OCI-LY1 (cell line): ENCODE measurements at regions not wholly inside any gene's neighbourhood (a gene's known extent, or its start where the extent isn't known, plus 50 kb on each side); places are given as distances from the start of the nearest gene placed in this dataset.

Source experiments
- H2AFZ ChIP-seq: fragments of 200-600 bp; sonication (generic), shearing (Covaris generic); 2 replicates; pipeline ENCODE4 v1.6.0; 2014; ENCODE audit warnings: antibody characterized with exemption, mild to moderate bottlenecking, low read length
- H3F3A ChIP-seq: fragments of 200-600 bp; sonication (generic), shearing (Covaris generic); 2 replicates; pipeline ENCODE4 v1.6.0; 2014; ENCODE audit warnings: mild to moderate bottlenecking, antibody characterized with exemption, low read length, moderate library complexity; ENCODE audit not compliant: insufficient read depth
- H3K27ac ChIP-seq: fragments of 200-600 bp; sonication (generic); 2 replicates; pipeline ENCODE4 v1.5.1; 2014; ENCODE audit warnings: low read length, mixed run types, mild to moderate bottlenecking, low read depth; ENCODE audit not compliant: poor library complexity, severe bottlenecking
- H3K27me3 ChIP-seq: fragments of 200-600 bp; sonication (generic); 2 replicates; pipeline ENCODE4 v1.6.0; 2014; ENCODE audit warnings: antibody characterized with exemption, mild to moderate bottlenecking, low read length, moderate library complexity; ENCODE audit not compliant: insufficient read depth
- H3K36me3 ChIP-seq: fragments of 200-600 bp; sonication (generic); 2 replicates; pipeline ENCODE4 v1.6.1; 2014; ENCODE audit warnings: mild to moderate bottlenecking, antibody characterized with exemption, low read length, moderate library complexity, mixed read lengths; ENCODE audit not compliant: insufficient read depth
- H3K4me1 ChIP-seq: fragments of 200-600 bp; sonication (generic); 2 replicates; pipeline ENCODE4 v1.5.1; 2014; ENCODE audit warnings: mild to moderate bottlenecking, low read length, moderate library complexity; ENCODE audit not compliant: insufficient read depth, severe bottlenecking
- H3K4me2 ChIP-seq: fragments of 200-600 bp; sonication (generic), shearing (Covaris generic); 2 replicates; pipeline ENCODE4 v1.6.1; 2014; ENCODE audit warnings: low read length
- H3K4me3 ChIP-seq: fragments of 200-600 bp; sonication (generic); 2 replicates; pipeline ENCODE4 v1.5.1; 2014; ENCODE audit warnings: low read length, low read depth, mild to moderate bottlenecking, mixed read lengths; ENCODE audit not compliant: poor library complexity, severe bottlenecking
- H3K79me2 ChIP-seq: fragments of 200-600 bp; shearing (Covaris generic); 2 replicates; pipeline ENCODE4 v1.6.1; 2016; ENCODE audit warnings: mixed run types, low read length, mixed read lengths; ENCODE audit not compliant: insufficient read depth
- H3K9ac ChIP-seq: fragments of 200-600 bp; sonication (generic), shearing (Covaris generic); 2 replicates; pipeline ENCODE4 v1.6.1; 2014; ENCODE audit warnings: mild to moderate bottlenecking, low read length, mixed read lengths
- H3K9me2 ChIP-seq: fragments of 200-600 bp; sonication (generic), shearing (Covaris generic); 2 replicates; pipeline ENCODE4 v1.6.1; 2014; ENCODE audit warnings: low read depth, mild to moderate bottlenecking, low read length, mixed read lengths
- H3K9me3 ChIP-seq: fragments of 200-600 bp; shearing (Covaris generic); 2 replicates; pipeline ENCODE4 v1.6.1; 2014; ENCODE audit warnings: low read length, mixed read lengths
- H4K20me1 ChIP-seq: fragments of 200-600 bp; sonication (generic), shearing (Covaris generic); 2 replicates; pipeline ENCODE4 v1.6.0; 2016; ENCODE audit warnings: mild to moderate bottlenecking, low read length; ENCODE audit not compliant: insufficient read depth
- EZH2 ChIP-seq: fragments of 200-600 bp; sonication (generic), shearing (Covaris generic); IDR thresholded peaks from 2 replicates; pipeline ENCODE4 v1.8.0; 2017; ENCODE audit warnings: borderline replicate concordance, mixed run types, mild to moderate bottlenecking, antibody characterized with exemption, low read length, moderate library complexity, mixed read lengths
- TF ChIP-seq, protein P1 (sequence below): fragments of 200-600 bp; sonication (generic), shearing (Covaris generic); IDR thresholded peaks from 2 replicates; pipeline ENCODE4 v1.5.1; 2017; ENCODE audit warnings: mild to moderate bottlenecking, antibody characterized with exemption, low read length, moderate library complexity, mixed read lengths

- Histone ChIP-seq H3K9ac (no peak overlapping the region), H3K36me3 (no peaks in the 10 kb centered on the region), H3F3A (no peaks in the 10 kb centered on the region), H3K79me2 (no peaks in the 10 kb centered on the region), H4K20me1 (no peaks in the 10 kb centered on the region), H3K4me2 (no peak overlapping the region), H3K4me1 (no peaks in the 10 kb centered on the region), H3K27ac (no peak overlapping the region), H3K4me3 (no peak overlapping the region), H2AFZ (no peak overlapping the region), H3K9me2 (no peaks in the 10 kb centered on the region), H3K9me3 (no peaks in the 10 kb centered on the region), H3K27me3 (no peaks in the 10 kb centered on the region)
- TF ChIP-seq, protein P1, sequence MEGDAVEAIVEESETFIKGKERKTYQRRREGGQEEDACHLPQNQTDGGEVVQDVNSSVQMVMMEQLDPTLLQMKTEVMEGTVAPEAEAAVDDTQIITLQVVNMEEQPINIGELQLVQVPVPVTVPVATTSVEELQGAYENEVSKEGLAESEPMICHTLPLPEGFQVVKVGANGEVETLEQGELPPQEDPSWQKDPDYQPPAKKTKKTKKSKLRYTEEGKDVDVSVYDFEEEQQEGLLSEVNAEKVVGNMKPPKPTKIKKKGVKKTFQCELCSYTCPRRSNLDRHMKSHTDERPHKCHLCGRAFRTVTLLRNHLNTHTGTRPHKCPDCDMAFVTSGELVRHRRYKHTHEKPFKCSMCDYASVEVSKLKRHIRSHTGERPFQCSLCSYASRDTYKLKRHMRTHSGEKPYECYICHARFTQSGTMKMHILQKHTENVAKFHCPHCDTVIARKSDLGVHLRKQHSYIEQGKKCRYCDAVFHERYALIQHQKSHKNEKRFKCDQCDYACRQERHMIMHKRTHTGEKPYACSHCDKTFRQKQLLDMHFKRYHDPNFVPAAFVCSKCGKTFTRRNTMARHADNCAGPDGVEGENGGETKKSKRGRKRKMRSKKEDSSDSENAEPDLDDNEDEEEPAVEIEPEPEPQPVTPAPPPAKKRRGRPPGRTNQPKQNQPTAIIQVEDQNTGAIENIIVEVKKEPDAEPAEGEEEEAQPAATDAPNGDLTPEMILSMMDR: no peak
- TF ChIP-seq EZH2: no peak
Observed at GRCh38 chr21:23541571-23541970, 2065.7 kb downstream of the MRPL39 start.

GRCh38 chr21:23534850-23535249, 2072.4 kb downstream of the MRPL39 start:
- no peak for TF ChIP-seq EZH2
- TF ChIP-seq, protein P1: no peak
- Histone ChIP-seq H3K4me1 (no peaks in the 10 kb centered on the region), H3F3A (no peaks in the 10 kb centered on the region), H3K9me2 (no peaks in the 10 kb centered on the region), H3K36me3 (no peaks in the 10 kb centered on the region), H3K27ac (no peak overlapping the region), H4K20me1 (no peaks in the 10 kb centered on the region), H3K9me3 (no peaks in the 10 kb centered on the region), H3K4me2 (no peak overlapping the region), H2AFZ (no peak overlapping the region), H3K79me2 (no peaks in the 10 kb centered on the region), H3K4me3 (no peak overlapping the region), H3K9ac (no peak overlapping the region), H3K27me3 (no peaks in the 10 kb centered on the region)

GRCh38 chr21:23531444-23531843, 2075.8 kb downstream of the MRPL39 start:
- H3K4me2 ChIP-seq: no peak overlapping the region
- H3K27me3 ChIP-seq: no peaks in the 10 kb centered on the region
- H4K20me1 ChIP-seq: no peaks in the 10 kb centered on the region
- no peaks in the 10 kb centered on the region for H3K9me2 ChIP-seq
- no peak overlapping the region for H3K4me3 ChIP-seq
- no peak overlapping the region for H2AFZ ChIP-seq
- H3K4me1 ChIP-seq: no peaks in the 10 kb centered on the region
- H3K9ac ChIP-seq: no peak overlapping the region
- TF ChIP-seq EZH2: no peak
- TF ChIP-seq, protein P1: no peak
- no peaks in the 10 kb centered on the region for H3F3A ChIP-seq
- no peaks in the 10 kb centered on the region for H3K36me3 ChIP-seq
- H3K27ac ChIP-seq: no peak overlapping the region
- H3K79me2 ChIP-seq: no peaks in the 10 kb centered on the region
- no peaks in the 10 kb centered on the region for H3K9me3 ChIP-seq
